Naive thymus-derived CD4-positive, alpha-beta T cell (primary cell): ENCODE measurements at regions not wholly inside any gene's neighbourhood (a gene's known extent, or its start where the extent isn't known, plus 50 kb on each side); places are given as distances from the start of the nearest gene placed in this dataset.

Source experiments
- ATAC-seq: fragments of 150-1000 bp; cut with Tn5 transposase; 2 replicates; pipeline ENCODE4 v1.10.0; 2021; ENCODE audit warnings: mild to moderate bottlenecking, moderate library complexity
- CTCF ChIA-PET: fragments of 350-600 bp; sonication (Branson Sonifier 250); formaldehyde crosslinking; loops from one replicate; lab custom pipeline; 2021; ENCODE audit warnings: antibody characterized with exemption; lab: Charles Lee
- POLR2A ChIA-PET: fragments of 350-600 bp; sonication (Branson Sonifier 250); formaldehyde crosslinking; loops from one replicate; lab custom pipeline; 2021; ENCODE audit warnings: antibody characterized with exemption, inconsistent platforms; lab: Charles Lee
- DNase-seq, 9 donors: peaks; one replicate each; pipeline versions ENCODE4 v3.0.0 to v3.0.0-alpha.2; 2020 to 2022; ENCODE audit warnings: mixed read lengths in 1 of 9
- H3K27ac ChIP-seq: one replicate; pipeline ENCODE4 v1.7.0; 2013; ENCODE audit warnings: mild to moderate bottlenecking, low read depth, low read length, moderate library complexity
- H3K27me3 ChIP-seq, 2 donors: one replicate each; pipeline ENCODE4 v1.7.0; 2013; ENCODE audit warnings: low read length in 2 of 2, mild to moderate bottlenecking in 2 of 2, moderate library complexity in 2 of 2; ENCODE audit not compliant: control insufficient read depth in 2 of 2, insufficient read depth in 2 of 2
- H3K36me3 ChIP-seq, 3 experiments: 1 replicate in 2 of 3; 2 replicates in 1 of 3; pipeline ENCODE4 v1.7.0; 2013; ENCODE audit warnings: low read length in 3 of 3, mild to moderate bottlenecking in 3 of 3, moderate library complexity in 1 of 3; ENCODE audit not compliant: insufficient read depth in 3 of 3, control insufficient read depth in 2 of 3
- H3K4me1 ChIP-seq, 2 donors: one replicate each; pipeline ENCODE4 v1.7.0; 2013; ENCODE audit warnings: low read length in 2 of 2, mild to moderate bottlenecking in 2 of 2, moderate library complexity in 1 of 2; ENCODE audit not compliant: control insufficient read depth in 2 of 2, insufficient read depth in 2 of 2
- H3K4me3 ChIP-seq: 2 replicates; pipeline ENCODE4 v1.7.0; 2013; ENCODE audit warnings: mild to moderate bottlenecking, low read length
- H3K9me3 ChIP-seq, 3 experiments: 1 replicate in 2 of 3; 2 replicates in 1 of 3; pipeline ENCODE4 v1.7.0; 2013; ENCODE audit warnings: low read length in 3 of 3; ENCODE audit not compliant: control insufficient read depth in 2 of 3
- H3K27ac Mint-ChIP-seq, 9 donors: one replicate each; pipeline ENCODE4 v1.8.0; 2020 to 2022; ENCODE audit warnings: mixed read lengths in 9 of 9, mild to moderate bottlenecking in 8 of 9, moderate library complexity in 5 of 9, inconsistent platforms in 2 of 9
- H3K27me3 Mint-ChIP-seq, 5 donors: one replicate each; pipeline ENCODE4 v1.8.0; 2021 to 2022; ENCODE audit warnings: mixed read lengths in 5 of 5, mild to moderate bottlenecking in 1 of 5
- H3K36me3 Mint-ChIP-seq, 5 donors: one replicate each; pipeline ENCODE4 v1.8.0; 2020 to 2022; ENCODE audit warnings: mixed read lengths in 5 of 5, mild to moderate bottlenecking in 3 of 5, inconsistent platforms in 1 of 5
- H3K4me1 Mint-ChIP-seq, 7 donors: one replicate each; pipeline ENCODE4 v1.8.0; 2020 to 2022; ENCODE audit warnings: mixed read lengths in 7 of 7, mild to moderate bottlenecking in 3 of 7, inconsistent platforms in 1 of 7
- H3K4me3 Mint-ChIP-seq, 10 donors: one replicate each; pipeline ENCODE4 v1.8.0; 2020 to 2022; ENCODE audit warnings: mild to moderate bottlenecking in 10 of 10, mixed read lengths in 10 of 10, moderate library complexity in 6 of 10, inconsistent platforms in 2 of 10
- H3K9me3 Mint-ChIP-seq, 11 donors: one replicate each; pipeline ENCODE4 v1.8.0; 2020 to 2022; ENCODE audit warnings: mixed read lengths in 11 of 11, mild to moderate bottlenecking in 4 of 11, inconsistent platforms in 1 of 11, moderate library complexity in 1 of 11
- intact Hi-C, 2 donors: fragments of 100-400 bp; cut with micrococcal nuclease; formaldehyde crosslinking; loops; one replicate each; pipeline ENCODE4 v1.15.1; 2023

DNA sequence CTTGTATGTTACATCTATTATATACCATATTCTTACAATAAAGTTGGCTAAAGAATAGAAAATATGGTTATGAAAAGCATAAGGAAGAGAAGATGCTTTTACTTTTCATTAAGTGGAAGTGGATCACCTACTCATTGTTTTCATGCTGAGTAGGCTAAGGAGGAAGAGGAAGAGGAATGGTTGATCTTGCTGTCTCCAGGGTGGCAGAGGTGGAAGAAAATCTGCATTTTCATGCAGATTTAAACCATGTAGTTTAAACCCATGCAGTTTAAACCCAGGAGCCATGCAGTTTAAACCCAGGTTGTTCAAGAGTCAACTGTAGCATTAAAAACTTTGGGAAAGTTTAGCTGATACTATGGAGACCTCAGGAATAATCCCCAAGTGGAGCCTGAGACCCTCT is 214.8 kb upstream of the NAALADL2 start:
- no peak overlapping the region for H3K27ac Mint-ChIP-seq
- no peaks in the 10 kb centered on the region for H3K27me3 Mint-ChIP-seq
- POLR2A ChIA-PET, result no interaction called here

DNA sequence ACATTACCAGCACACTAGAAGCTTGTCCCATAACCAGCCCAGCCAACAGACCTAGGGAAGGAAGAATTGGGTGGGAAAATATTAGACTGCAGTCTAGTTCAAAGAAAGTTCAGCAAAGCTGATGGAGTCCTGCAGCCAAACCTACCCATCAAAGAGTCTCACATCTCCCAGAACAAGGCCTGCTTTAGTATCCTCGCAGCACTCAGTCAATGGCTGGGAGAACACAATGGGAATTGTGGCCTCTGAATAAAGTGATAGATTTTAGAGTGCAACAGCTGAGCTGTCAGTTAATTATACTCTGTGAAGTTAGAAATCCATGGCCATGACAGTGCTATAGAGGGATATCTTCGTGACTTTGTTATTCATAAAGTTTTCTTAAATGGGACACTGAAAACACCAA is 207.2 kb upstream of the NAALADL2 start:
- ChIA-PET CTCF (no interaction called here), POLR2A (no interaction called here)
- H3K36me3 Mint-ChIP-seq, result no peaks in the 10 kb centered on the region
- no peak for DNase-seq
- Histone ChIP-seq H3K4me1 (no peaks in the 10 kb centered on the region), H3K27ac (no peak overlapping the region), H3K4me3 (no peak overlapping the region), H3K9me3 (no peaks in the 10 kb centered on the region), H3K27me3 (no peaks in the 10 kb centered on the region), H3K36me3 (no peaks in the 10 kb centered on the region)
- ATAC-seq, result no peak
- H3K27me3 Mint-ChIP-seq, result no peaks in the 10 kb centered on the region
- H3K4me3 Mint-ChIP-seq, result no peak overlapping the region
- H3K27ac Mint-ChIP-seq, result no peak overlapping the region
- peaks cover 0 to 1% (median 0%) of the 10 kb centered on the region in 7 donors for H3K4me1 Mint-ChIP-seq
- intact Hi-C loops, result no loop called here
- H3K9me3 Mint-ChIP-seq, result peaks cover 0 to 5% (median 1%) of the 10 kb centered on the region in 11 donors

More for the DNA sequence above, 214.8 kb upstream of the NAALADL2 start:
- DNase-seq (no peak), ATAC-seq (no peak)
- Mint-ChIP-seq H3K9me3 (peaks cover 0 to 5% (median 0%) of the 10 kb centered on the region in 11 donors), H3K36me3 (no peaks in the 10 kb centered on the region), H3K4me3 (no peak overlapping the region), H3K4me1 (no peaks in the 10 kb centered on the region)
- no peak overlapping the region for H3K4me3 ChIP-seq
- no peaks in the 10 kb centered on the region for H3K36me3 ChIP-seq
- H3K27me3 ChIP-seq, result no peaks in the 10 kb centered on the region
- no peak overlapping the region for H3K27ac ChIP-seq
- no peaks in the 10 kb centered on the region for H3K9me3 ChIP-seq
- CTCF ChIA-PET, result no interaction called here
- no peaks in the 10 kb centered on the region for H3K4me1 ChIP-seq
- intact Hi-C loops, result no loop called here

GRCh38 chr3:174659511-174659910 is 199.6 kb upstream of the NAALADL2 start:
- Mint-ChIP-seq H3K36me3 (no peaks in the 10 kb centered on the region), H3K27ac (no peak overlapping the region), H3K27me3 (no peaks in the 10 kb centered on the region), H3K9me3 (peaks cover 0 to 6% (median 0%) of the 10 kb centered on the region in 11 donors), H3K4me3 (no peak overlapping the region), H3K4me1 (peaks cover 0 to 1% (median 0%) of the 10 kb centered on the region in 7 donors)
- CTCF ChIA-PET, result no interaction called here
- no peaks in the 10 kb centered on the region for H3K9me3 ChIP-seq
- H3K4me1 ChIP-seq, result no peaks in the 10 kb centered on the region
- no peak for ATAC-seq
- POLR2A ChIA-PET, result no interaction called here
- H3K36me3 ChIP-seq, result no peaks in the 10 kb centered on the region
- no peaks in the 10 kb centered on the region for H3K27me3 ChIP-seq
- no peak for DNase-seq
- H3K27ac ChIP-seq, result no peak overlapping the region
- intact Hi-C loops, result no loop called here
- no peak overlapping the region for H3K4me3 ChIP-seq

DNA sequence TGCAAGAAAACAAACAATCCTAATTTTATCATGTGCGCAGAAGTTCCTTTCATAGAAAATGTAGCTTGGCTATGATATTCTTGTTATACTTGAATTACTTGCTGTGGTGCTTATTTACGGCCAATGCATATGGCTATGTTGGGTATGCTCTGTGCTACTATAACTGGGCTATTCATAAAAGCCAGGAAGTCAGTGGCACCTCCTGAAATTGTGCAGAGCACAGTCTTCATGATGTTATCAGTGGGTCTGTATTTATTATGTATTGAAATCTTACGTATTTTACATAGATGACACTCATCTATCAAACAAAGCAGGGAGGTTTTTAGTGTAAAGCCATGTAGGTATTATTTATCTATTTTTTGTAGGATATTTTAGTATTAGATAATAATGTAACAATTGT is 196.5 kb upstream of the NAALADL2 start:
- Mint-ChIP-seq H3K4me3 (no peak overlapping the region), H3K9me3 (peaks cover 0 to 14% (median 7%) of the 10 kb centered on the region in 11 donors), H3K27me3 (no peaks in the 10 kb centered on the region), H3K36me3 (no peaks in the 10 kb centered on the region), H3K27ac (no peak overlapping the region), H3K4me1 (peaks cover 0 to 1% (median 0%) of the 10 kb centered on the region in 7 donors)
- H3K27ac ChIP-seq, result no peak overlapping the region
- ATAC-seq, result no peak
- H3K9me3 ChIP-seq, result no peaks in the 10 kb centered on the region
- H3K36me3 ChIP-seq, result no peaks in the 10 kb centered on the region
- no peaks in the 10 kb centered on the region for H3K4me1 ChIP-seq
- CTCF ChIA-PET, result no interaction called here
- POLR2A ChIA-PET, result no interaction called here
- H3K4me3 ChIP-seq, result no peak overlapping the region
- H3K27me3 ChIP-seq, result no peaks in the 10 kb centered on the region
- intact Hi-C loops, result no loop called here
- DNase-seq, result no peak

DNA sequence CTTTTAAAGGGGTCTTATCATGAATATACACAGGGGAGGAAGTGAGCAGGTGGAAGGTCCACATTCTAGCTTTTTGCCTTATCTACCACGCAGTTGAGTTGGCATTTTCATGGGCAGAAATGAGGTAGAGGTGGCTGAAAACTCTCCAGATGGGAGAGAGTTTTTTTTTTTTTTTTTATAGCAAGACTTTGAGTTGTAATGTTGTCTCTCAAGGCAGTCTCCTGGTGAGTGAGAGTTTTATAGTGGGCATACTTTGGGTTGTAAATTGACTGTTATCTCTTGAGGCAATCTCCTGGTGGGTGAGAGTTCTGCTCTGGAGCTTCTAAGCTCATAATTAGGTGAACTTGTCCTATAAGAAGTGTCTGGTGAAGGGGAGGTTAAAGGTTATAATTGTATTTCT is 191.7 kb upstream of the NAALADL2 start:
- Mint-ChIP-seq H3K9me3 (peaks cover 0 to 17% (median 6%) of the 10 kb centered on the region in 11 donors), H3K27me3 (no peaks in the 10 kb centered on the region), H3K27ac (no peak overlapping the region), H3K4me3 (no peak overlapping the region), H3K4me1 (no peaks in the 10 kb centered on the region), H3K36me3 (no peaks in the 10 kb centered on the region)
- no peak for ATAC-seq
- Histone ChIP-seq H3K27me3 (no peaks in the 10 kb centered on the region), H3K36me3 (no peaks in the 10 kb centered on the region), H3K4me3 (no peak overlapping the region), H3K4me1 (no peaks in the 10 kb centered on the region), H3K27ac (no peak overlapping the region), H3K9me3 (no peaks in the 10 kb centered on the region)
- DNase-seq, result no peak
- POLR2A ChIA-PET, result no interaction called here
- CTCF ChIA-PET, result no interaction called here
- intact Hi-C loops, result no loop called here

GRCh38 chr3:174675406-174675805 is 183.7 kb upstream of the NAALADL2 start:
- H3K27me3 ChIP-seq, result no peaks in the 10 kb centered on the region
- CTCF ChIA-PET, result no interaction called here
- no peaks in the 10 kb centered on the region for H3K4me1 ChIP-seq
- H3K4me3 ChIP-seq, result no peak overlapping the region
- no peaks in the 10 kb centered on the region for H3K9me3 ChIP-seq
- no peak for ATAC-seq
- H3K27ac ChIP-seq, result no peak overlapping the region
- intact Hi-C loops, result no loop called here
- Mint-ChIP-seq H3K4me1 (no peaks in the 10 kb centered on the region), H3K4me3 (no peak overlapping the region), H3K36me3 (no peaks in the 10 kb centered on the region), H3K27ac (no peak overlapping the region), H3K27me3 (no peaks in the 10 kb centered on the region), H3K9me3 (peaks cover 0 to 8% (median 2%) of the 10 kb centered on the region in 11 donors)
- DNase-seq, result no peak
- H3K36me3 ChIP-seq, result no peaks in the 10 kb centered on the region
- POLR2A ChIA-PET, result no interaction called here

DNA sequence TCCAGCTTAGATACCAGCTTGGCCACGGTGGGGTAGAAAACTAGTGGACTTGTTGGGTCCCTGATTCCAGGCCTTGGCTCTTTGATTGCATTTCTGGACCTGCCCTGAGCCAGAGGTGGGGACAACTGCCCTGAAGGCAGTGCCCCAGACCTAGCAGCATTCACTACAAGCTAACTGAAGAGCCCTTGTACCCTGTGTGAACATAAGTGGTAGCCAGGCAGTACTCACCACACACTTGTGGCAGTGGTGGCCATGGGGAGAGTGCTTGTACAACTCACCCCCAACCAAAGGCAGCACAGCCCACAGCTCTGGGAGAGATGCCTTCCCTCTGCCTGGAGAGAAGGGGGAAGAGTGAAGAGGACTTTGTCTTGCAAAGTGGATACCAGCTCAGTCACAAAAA is 177.3 kb upstream of the NAALADL2 start:
- Histone ChIP-seq H3K27me3 (no peaks in the 10 kb centered on the region), H3K36me3 (no peaks in the 10 kb centered on the region), H3K27ac (no peak overlapping the region), H3K4me1 (no peaks in the 10 kb centered on the region), H3K4me3 (no peak overlapping the region), H3K9me3 (no peaks in the 10 kb centered on the region)
- H3K36me3 Mint-ChIP-seq, result peaks cover 0 to 4% (median 0%) of the 10 kb centered on the region in 5 donors
- CTCF ChIA-PET, result no interaction called here
- peaks cover 0 to 18% (median 9%) of the 10 kb centered on the region in 11 donors for H3K9me3 Mint-ChIP-seq
- H3K27me3 Mint-ChIP-seq, result no peaks in the 10 kb centered on the region
- no peak for DNase-seq
- no peaks in the 10 kb centered on the region for H3K4me1 Mint-ChIP-seq
- no peak overlapping the region for H3K27ac Mint-ChIP-seq
- H3K4me3 Mint-ChIP-seq, result no peak overlapping the region
- no peak for ATAC-seq
- intact Hi-C loops, result no loop called here
- POLR2A ChIA-PET, result no interaction called here
